ENCODE measurements at regions not wholly inside any gene's neighbourhood (a gene's known extent, or its start where the extent isn't known, plus 50 kb on each side); places are given as distances from the start of the nearest gene placed in this dataset.
"Not testable (repeated sequence)": the region's sequence is repeated elsewhere in the genome, so short reads cannot be mapped to it uniquely, and the experiment has no call there.

DNA sequence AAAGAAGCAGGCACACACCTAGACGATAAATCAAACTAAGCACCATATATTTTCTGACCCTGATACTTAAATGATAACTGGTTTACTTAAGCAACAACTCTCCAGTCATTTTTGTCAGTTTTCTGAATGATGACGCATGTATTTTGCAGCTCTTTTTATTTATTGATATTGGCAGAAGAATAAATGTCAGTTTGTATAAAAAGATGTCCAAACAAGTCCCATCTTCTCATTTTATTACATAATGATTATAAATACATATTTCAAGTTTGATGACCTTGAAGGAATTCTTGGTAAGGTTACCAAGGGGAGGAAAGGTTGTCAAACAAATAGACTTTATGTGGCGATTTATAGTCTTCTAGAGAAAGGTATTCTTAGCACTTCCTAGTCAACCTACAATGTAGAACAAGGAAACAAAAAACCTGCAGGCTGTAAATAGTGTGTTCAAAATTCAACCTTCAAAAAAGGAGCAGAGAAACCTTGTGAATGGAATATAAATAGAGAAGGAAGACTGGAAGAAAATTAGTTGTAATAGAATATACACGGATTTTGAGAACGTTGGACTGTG is 190.7 kb downstream of the JRKL start:
- H3K23me2 ChIP-seq (ENCODE audit: insufficient read length, low read depth, low read length, poor library complexity, severe bottlenecking) = no peaks in the 10 kb centered on the region
- H3K4ac ChIP-seq (ENCODE audit: low read depth, low read length) = no peak overlapping the region
- no peak overlapping the region for H3K14ac ChIP-seq (ENCODE audit: insufficient read depth, low read length)
- TF ChIP-seq, protein P1, sequence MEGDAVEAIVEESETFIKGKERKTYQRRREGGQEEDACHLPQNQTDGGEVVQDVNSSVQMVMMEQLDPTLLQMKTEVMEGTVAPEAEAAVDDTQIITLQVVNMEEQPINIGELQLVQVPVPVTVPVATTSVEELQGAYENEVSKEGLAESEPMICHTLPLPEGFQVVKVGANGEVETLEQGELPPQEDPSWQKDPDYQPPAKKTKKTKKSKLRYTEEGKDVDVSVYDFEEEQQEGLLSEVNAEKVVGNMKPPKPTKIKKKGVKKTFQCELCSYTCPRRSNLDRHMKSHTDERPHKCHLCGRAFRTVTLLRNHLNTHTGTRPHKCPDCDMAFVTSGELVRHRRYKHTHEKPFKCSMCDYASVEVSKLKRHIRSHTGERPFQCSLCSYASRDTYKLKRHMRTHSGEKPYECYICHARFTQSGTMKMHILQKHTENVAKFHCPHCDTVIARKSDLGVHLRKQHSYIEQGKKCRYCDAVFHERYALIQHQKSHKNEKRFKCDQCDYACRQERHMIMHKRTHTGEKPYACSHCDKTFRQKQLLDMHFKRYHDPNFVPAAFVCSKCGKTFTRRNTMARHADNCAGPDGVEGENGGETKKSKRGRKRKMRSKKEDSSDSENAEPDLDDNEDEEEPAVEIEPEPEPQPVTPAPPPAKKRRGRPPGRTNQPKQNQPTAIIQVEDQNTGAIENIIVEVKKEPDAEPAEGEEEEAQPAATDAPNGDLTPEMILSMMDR (conservative IDR thresholded peaks at IDR 0.05) = no peak
- H4K5ac ChIP-seq (ENCODE audit: insufficient read length, low read depth, low read length) = no peak overlapping the region
- peaks cover 0 to 8% of the 10 kb centered on the region in 2 experiments; a peak in 3 of 5 replicates for H3K9me3 Mint-ChIP-seq
- no peak overlapping the region for H2BK15ac ChIP-seq (ENCODE audit: low read depth, low read length)
- no peaks in the 10 kb centered on the region for H3K4me1 ChIP-seq (ENCODE audit: insufficient read depth, low read length)
- no peak overlapping the region for H3K9ac ChIP-seq (ENCODE audit: extremely low read depth, insufficient read length, low read length)
- H3K36me3 Mint-ChIP-seq (ENCODE audit: insufficient read depth in 1 of 3, low read depth in 3 of 3) = peaks cover 0 to 6% (median 0%) of the 10 kb centered on the region in 3 experiments; a peak in 4 of 7 replicates
- no peak overlapping the region for H2BK120ac ChIP-seq (ENCODE audit: low read depth, low read length, poor library complexity, severe bottlenecking)
- H4K91ac ChIP-seq (ENCODE audit: insufficient read length, low read depth, low read length) = no peak overlapping the region
- H2BK12ac ChIP-seq (ENCODE audit: insufficient read length, low read depth, low read length) = no peak overlapping the region
- H3K27ac Mint-ChIP-seq = no peak overlapping the region
- no peak overlapping the region for H3K4me3 Mint-ChIP-seq
- DNase-seq = no peak
- no peaks in the 10 kb centered on the region for H3K9me3 ChIP-seq (ENCODE audit: control insufficient read depth, low read depth, low read length)
- no CpG with 5 or more reads among the region's 5 CpGs for WGBS (ENCODE audit: extremely low coverage, insufficient read length, low lambda C conversion rate)
- no peak overlapping the region for H4K8ac ChIP-seq (replicated peaks; ENCODE audit: insufficient read length, low read depth, low read length)
- H3K27ac ChIP-seq (ENCODE audit: insufficient read length, low read depth, low read length) = no peak overlapping the region
- no peaks in the 10 kb centered on the region for H4K20me1 ChIP-seq (ENCODE audit: control insufficient read depth, insufficient read depth, insufficient read length)
- no peak overlapping the region for H2AFZ ChIP-seq (ENCODE audit: low read length)
- no peak overlapping the region for H3K18ac ChIP-seq (ENCODE audit: insufficient read length, low read depth, low read length)
- peaks cover 14 to 25% of the 10 kb centered on the region in 2 experiments for H3K4me1 Mint-ChIP-seq
- no peak overlapping the region for H2BK5ac ChIP-seq (ENCODE audit: insufficient read length, low read length)
- H3K27me3 Mint-ChIP-seq (ENCODE audit: low read depth) = no peaks in the 10 kb centered on the region
- H3K23ac ChIP-seq (ENCODE audit: insufficient read length, low read depth, low read length) = no peak overlapping the region
- H3K27me3 ChIP-seq (ENCODE audit: insufficient read depth, low read length) = no peaks in the 10 kb centered on the region
- no peak overlapping the region for H2BK20ac ChIP-seq (ENCODE audit: low read depth, low read length, poor library complexity, severe bottlenecking)
- H3K56ac ChIP-seq (ENCODE audit: insufficient read length, low read depth, low read length) = no peak overlapping the region
- no peak overlapping the region for H3T11ph ChIP-seq (ENCODE audit: low read length)
- H2AK5ac ChIP-seq (ENCODE audit: insufficient read length, low read length) = no peak overlapping the region
- no peaks in the 10 kb centered on the region for H3K79me2 ChIP-seq (ENCODE audit: insufficient read depth, low read length)
- H3K4me2 ChIP-seq (ENCODE audit: insufficient read depth, insufficient read length, low read length) = no peak overlapping the region
- H3K79me1 ChIP-seq (ENCODE audit: insufficient read depth, low read depth, low read length, poor library complexity, severe bottlenecking) = no peaks in the 10 kb centered on the region

DNA sequence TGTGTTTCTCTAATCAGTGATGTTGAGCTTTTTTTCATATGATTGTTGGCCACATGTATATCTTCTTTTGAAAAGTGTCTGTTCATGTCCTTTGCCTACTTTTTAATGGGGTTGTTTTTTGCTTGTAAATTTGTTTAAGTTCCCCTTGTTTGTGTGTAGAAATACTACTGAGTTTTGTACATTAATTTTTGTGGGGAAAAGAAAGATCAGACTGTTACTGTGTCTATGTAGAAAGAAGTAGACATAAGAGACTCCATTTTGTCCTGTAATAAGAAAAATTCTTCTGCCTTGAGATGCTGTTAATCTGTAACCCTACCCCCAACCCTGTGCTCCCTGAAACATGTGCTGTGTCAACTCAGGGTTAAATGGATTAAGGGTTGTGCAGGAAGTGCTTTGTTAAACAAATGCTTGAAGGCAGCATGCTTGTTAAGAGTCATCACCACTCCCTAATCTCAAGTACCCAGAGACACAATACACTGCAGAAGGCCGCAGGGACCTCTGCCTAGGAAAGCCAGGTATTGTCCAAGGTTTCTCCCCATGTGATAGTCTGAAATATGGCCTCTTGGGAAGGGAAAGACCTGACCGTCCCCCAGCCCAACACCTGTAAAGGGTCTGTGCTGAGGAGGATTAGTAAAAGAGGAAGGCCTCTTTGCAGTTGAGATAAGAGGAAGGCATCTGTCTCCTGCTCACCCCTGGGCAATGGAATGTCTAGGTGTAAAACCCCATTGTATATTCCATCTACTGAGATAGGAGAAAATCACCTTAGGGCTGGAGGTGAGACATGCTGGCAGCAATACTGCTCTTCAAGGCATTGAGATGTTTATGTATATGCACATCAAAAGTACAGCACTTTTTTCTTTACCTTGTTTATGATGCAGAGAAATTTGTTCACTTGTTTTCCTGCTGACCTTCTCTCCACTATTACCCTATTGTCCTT is 196.4 kb downstream of the JRKL start:
- Mint-ChIP-seq H3K4me1 (peaks cover 33 to 36% of the 10 kb centered on the region in 2 experiments), H3K4me3 (0 out of 5 replicates have a peak overlapping the region, but pooled peaks of 1 of the 2 experiments have one; percentile 10), H3K27ac (peak overlapping the region; percentile 69 to 83 (median 83); a peak in 5 of 7 replicates), H3K36me3 (ENCODE audit: insufficient read depth in 1 of 3, low read depth in 3 of 3) (peaks cover 4 to 28% (median 26%) of the 10 kb centered on the region in 3 experiments), H3K9me3 (peaks cover 16 to 28% of the 10 kb centered on the region in 2 experiments)
- H3K4me2 ChIP-seq (ENCODE audit: insufficient read depth, insufficient read length, low read length); H4K91ac ChIP-seq (ENCODE audit: insufficient read length, low read depth, low read length); H2BK15ac ChIP-seq (ENCODE audit: low read depth, low read length); DNase-seq; H3K4me1 ChIP-seq (ENCODE audit: insufficient read depth, low read length); H3K14ac ChIP-seq (ENCODE audit: insufficient read depth, low read length); H3K79me1 ChIP-seq (ENCODE audit: insufficient read depth, low read depth, low read length, poor library complexity, severe bottlenecking); H4K8ac ChIP-seq (replicated peaks; ENCODE audit: insufficient read length, low read depth, low read length); H3K27me3 ChIP-seq (ENCODE audit: insufficient read depth, low read length); H2BK20ac ChIP-seq (ENCODE audit: low read depth, low read length, poor library complexity, severe bottlenecking); H4K5ac ChIP-seq (ENCODE audit: insufficient read length, low read depth, low read length); H3T11ph ChIP-seq (ENCODE audit: low read length); H3K79me2 ChIP-seq (ENCODE audit: insufficient read depth, low read length); H4K20me1 ChIP-seq (ENCODE audit: control insufficient read depth, insufficient read depth, insufficient read length); H3K9me3 ChIP-seq (ENCODE audit: control insufficient read depth, low read depth, low read length); H3K27me3 Mint-ChIP-seq (ENCODE audit: low read depth); H2AFZ ChIP-seq (ENCODE audit: low read length); H3K23me2 ChIP-seq (ENCODE audit: insufficient read length, low read depth, low read length, poor library complexity, severe bottlenecking); H3K27ac ChIP-seq (ENCODE audit: insufficient read length, low read depth, low read length); H2AK5ac ChIP-seq (ENCODE audit: insufficient read length, low read length); H3K23ac ChIP-seq (ENCODE audit: insufficient read length, low read depth, low read length); H3K56ac ChIP-seq (ENCODE audit: insufficient read length, low read depth, low read length); H2BK12ac ChIP-seq (ENCODE audit: insufficient read length, low read depth, low read length); H3K4ac ChIP-seq (ENCODE audit: low read depth, low read length); H3K9ac ChIP-seq (ENCODE audit: extremely low read depth, insufficient read length, low read length); H2BK5ac ChIP-seq (ENCODE audit: insufficient read length, low read length); H3K18ac ChIP-seq (ENCODE audit: insufficient read length, low read depth, low read length): not testable (repeated sequence)
- no CpG with 5 or more reads among the region's 2 CpGs for WGBS (ENCODE audit: extremely low coverage, insufficient read length, low lambda C conversion rate)
- peak overlapping the region; percentile 61 for H2BK120ac ChIP-seq (ENCODE audit: low read depth, low read length, poor library complexity, severe bottlenecking)
